Right cardiac atrium (tissue), 5 donors: ENCODE measurements at regions not wholly inside any gene's neighbourhood (a gene's known extent, or its start where the extent isn't known, plus 50 kb on each side); places are given as distances from the start of the nearest gene placed in this dataset.

ENCODE experiments used
- ATAC-seq, 2 donors: fragments of 200-7000 bp; cut with Tn5 transposase; one replicate each; pipeline versions ENCODE4 v1.8.0 to v1.9.1; 2020; ENCODE audit warnings: moderate library complexity in 2 of 2, mild to moderate bottlenecking in 1 of 2
- DNase-seq, 3 donors: peaks; one replicate each; pipeline ENCODE4 v3.0.0-alpha.2; 2020
- H3K27ac ChIP-seq: one replicate; pipeline ENCODE4 v1.5.1; 2013; ENCODE audit warnings: mild to moderate bottlenecking, low read length, control low read depth, moderate library complexity
- H3K27me3 ChIP-seq: one replicate; pipeline ENCODE4 v1.6.1; 2013; ENCODE audit not compliant: control insufficient read depth, insufficient read depth
- H3K4me1 ChIP-seq: one replicate; pipeline ENCODE4 v1.6.1; 2013; ENCODE audit warnings: low read length; ENCODE audit not compliant: control insufficient read depth, insufficient read depth
- H3K4me3 ChIP-seq: one replicate; pipeline ENCODE4 v1.5.1; 2013; ENCODE audit warnings: low read length, control low read depth
- H3K9me3 ChIP-seq: one replicate; pipeline ENCODE4 v1.6.1; 2013; ENCODE audit warnings: low read length; ENCODE audit not compliant: control insufficient read depth
- WGBS: extraction: QIAGEN DNeasy Blood & Tissue Kit; methylation state at CpG from one replicate; pipeline ENCODE4 v1.1.7; 2013; 5-methylcytosine and 5-hydroxymethylcytosine counted together
- intact Hi-C, 4 donors: fragments of 100-400 bp; cut with DNase I; formaldehyde crosslinking; loops; one replicate each; pipeline versions ENCODE4 v1.11.0 to v1.14.0; 2022 to 2023
- donor health status: healthy with polysubstance abuse.
- donor health status: DM: no; HTN: yes; CAD: no.
- donor health status: DM: no; HTN: no; CAD: no.
- donor health status: DM: no; HTN: yes; CAD: no; lungs with severe emphysema.
- donor health status: DM: yes; HTN: yes; CAD: no.

- Histone ChIP-seq H3K9me3 (no peaks in the 10 kb centered on the region), H3K27me3 (no peaks in the 10 kb centered on the region), H3K4me1 (no peaks in the 10 kb centered on the region), H3K4me3 (no peak overlapping the region), H3K27ac (no peak overlapping the region)
- ATAC-seq, result no peak
- 69% methylated on average over 4 of the region's 4 CpGs for WGBS
- intact Hi-C loops, result no loop called here
- no peak for DNase-seq
These were observed 199.9 kb upstream of the DPP6 start for GRCh38 chr7:153852261-153852660.

DNA sequence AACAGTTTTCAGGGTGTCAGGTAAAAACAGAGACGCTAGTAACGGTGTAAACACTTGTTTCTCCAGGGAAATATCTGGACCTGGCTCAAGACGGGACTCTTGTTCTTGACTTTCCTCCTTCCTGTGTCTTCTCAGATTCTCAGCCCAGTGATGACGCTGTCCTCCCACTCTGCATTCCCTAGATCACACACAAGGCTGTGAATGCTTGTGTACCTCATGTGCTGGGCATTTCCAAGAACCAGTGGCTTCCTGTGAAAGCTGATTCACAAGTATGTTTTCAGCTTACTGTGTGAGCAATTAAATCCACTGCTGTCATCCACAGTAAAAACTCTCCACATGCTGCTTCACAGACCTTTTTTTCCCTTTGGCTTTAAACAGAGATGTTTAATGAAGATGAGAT, 193.8 kb upstream of the DPP6 start:
- intact Hi-C loops, result no loop called here
- Histone ChIP-seq H3K9me3 (no peaks in the 10 kb centered on the region), H3K27me3 (no peaks in the 10 kb centered on the region), H3K27ac (no peak overlapping the region), H3K4me3 (no peak overlapping the region), H3K4me1 (no peaks in the 10 kb centered on the region)
- ATAC-seq (no peak), DNase-seq (no peak)
- 48% methylated on average over 4 of the region's 4 CpGs for WGBS

DNA sequence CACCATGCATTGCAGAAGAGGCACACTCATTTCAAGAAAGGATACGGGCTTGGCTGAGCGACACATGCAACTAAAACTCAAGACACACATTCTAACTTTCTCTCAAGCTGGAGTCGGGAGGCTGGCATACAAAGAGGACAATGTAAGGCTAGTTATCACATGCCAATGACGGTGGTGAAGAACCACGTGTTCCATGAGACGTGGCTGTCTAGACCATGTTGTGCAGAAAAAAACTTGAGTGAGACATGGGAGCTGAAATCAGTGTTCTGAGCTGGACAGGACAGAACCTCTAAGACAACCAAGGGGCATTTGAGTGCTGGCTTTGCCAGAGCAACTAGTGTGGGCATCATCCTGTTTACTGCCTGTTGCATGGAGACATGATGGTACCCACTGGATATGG, 193.0 kb upstream of the DPP6 start:
- no peak overlapping the region for H3K27ac ChIP-seq
- H3K4me3 ChIP-seq, result no peak overlapping the region
- no peaks in the 10 kb centered on the region for H3K4me1 ChIP-seq
- H3K27me3 ChIP-seq, result no peaks in the 10 kb centered on the region
- WGBS, result 91% methylated on average over 6 of the region's 6 CpGs
- no peaks in the 10 kb centered on the region for H3K9me3 ChIP-seq
- DNase-seq (no peak), ATAC-seq (no peak)
- intact Hi-C loops, result no loop called here

DNA sequence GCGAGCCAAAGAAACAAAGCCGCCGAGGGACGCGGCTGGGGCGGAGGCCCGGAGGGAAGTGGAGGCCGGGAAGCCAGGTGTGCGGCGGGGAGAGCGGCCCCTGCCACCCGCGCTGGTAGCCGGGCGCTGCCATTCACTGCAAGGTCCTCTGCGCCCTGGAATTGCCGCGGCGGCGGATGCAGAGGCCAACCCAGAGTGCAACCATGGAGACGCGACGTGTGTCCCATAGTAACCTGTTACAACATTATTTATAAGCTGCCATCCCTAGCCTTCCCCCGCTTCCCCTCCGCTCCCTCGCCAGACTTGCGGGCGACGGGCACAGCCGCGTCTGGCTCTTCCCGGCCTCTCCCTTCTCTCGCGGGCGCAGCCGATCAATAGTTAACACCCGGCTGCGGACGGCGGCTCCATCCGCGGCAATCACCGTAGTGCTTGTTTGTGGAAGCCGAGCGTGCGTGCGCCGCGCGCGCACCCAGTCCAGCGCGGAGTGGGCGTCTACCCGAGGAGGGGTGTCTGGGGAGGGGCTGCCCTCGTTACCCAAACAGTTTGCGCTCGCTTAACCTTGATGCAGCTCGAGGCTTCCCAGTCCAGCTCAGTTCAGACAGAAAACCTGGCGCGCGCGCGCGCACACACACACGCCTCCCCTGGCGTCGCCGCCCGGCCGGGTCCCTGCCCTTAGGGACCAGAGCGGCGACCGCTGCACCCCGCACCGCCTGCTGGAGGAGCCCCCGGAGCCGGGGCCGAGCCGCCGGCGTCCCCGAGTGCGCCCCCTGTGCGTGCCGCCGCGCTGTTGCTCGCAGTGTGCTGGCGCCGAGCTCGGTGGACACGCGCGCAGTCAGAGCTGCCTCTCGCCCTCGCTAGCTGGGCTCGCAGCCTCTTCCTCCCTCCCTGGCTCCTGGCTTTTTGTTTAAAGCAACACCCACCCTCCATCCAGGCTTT, 165.4 kb upstream of the DPP6 start:
- intact Hi-C loops, result no loop called here
- DNase-seq, result peak; percentile 7 to 51 (median 37)
- H3K9me3 ChIP-seq, result no peaks in the 10 kb centered on the region
- H3K27me3 ChIP-seq, result peaks cover 5% of the 10 kb centered on the region
- no peak for ATAC-seq
- H3K27ac ChIP-seq, result no peak overlapping the region
- WGBS, result 1% methylated on average over 98 of the region's 98 CpGs
- no peaks in the 10 kb centered on the region for H3K4me1 ChIP-seq
- no peak overlapping the region for H3K4me3 ChIP-seq

- ATAC-seq (peak in 1 of 2 donors; percentile 31), DNase-seq (peak in 1 of 3 donors; percentile 42)
- intact Hi-C loops, result no loop called here
- peaks cover 5% of the 10 kb centered on the region for H3K27me3 ChIP-seq
- no peak overlapping the region for H3K4me3 ChIP-seq
- 1% methylated on average over 82 of the region's 82 CpGs for WGBS
- H3K27ac ChIP-seq, result no peak overlapping the region
- H3K9me3 ChIP-seq, result no peaks in the 10 kb centered on the region
- H3K4me1 ChIP-seq, result no peaks in the 10 kb centered on the region
These were observed 164.2 kb upstream of the DPP6 start for GRCh38 chr7:153887749-153888569.

GRCh38 chr7:153891990-153892389, 160.2 kb upstream of the DPP6 start:
- Histone ChIP-seq H3K27ac (no peak overlapping the region), H3K4me1 (no peaks in the 10 kb centered on the region), H3K27me3 (peaks cover 5% of the 10 kb centered on the region), H3K9me3 (no peaks in the 10 kb centered on the region), H3K4me3 (no peak overlapping the region)
- WGBS, result 81% methylated on average over 6 of the region's 6 CpGs
- no peak for ATAC-seq
- DNase-seq, result no peak
- intact Hi-C loops, result no loop called here

- ATAC-seq (no peak), DNase-seq (no peak)
- intact Hi-C loops, result no loop called here
- Histone ChIP-seq H3K4me1 (no peaks in the 10 kb centered on the region), H3K4me3 (no peak overlapping the region), H3K9me3 (no peaks in the 10 kb centered on the region), H3K27ac (no peak overlapping the region), H3K27me3 (no peaks in the 10 kb centered on the region)
- WGBS, result 67% methylated on average over 3 of the region's 3 CpGs
These were observed 149.3 kb upstream of the DPP6 start for GRCh38 chr7:153902862-153903261.

- Histone ChIP-seq H3K27me3 (no peaks in the 10 kb centered on the region), H3K4me3 (no peak overlapping the region), H3K4me1 (no peaks in the 10 kb centered on the region), H3K9me3 (no peaks in the 10 kb centered on the region), H3K27ac (no peak overlapping the region)
- intact Hi-C loops, result no loop called here
- ATAC-seq (no peak), DNase-seq (no peak)
- WGBS, result 51% methylated on average over 4 of the region's 4 CpGs
These were observed 140.0 kb upstream of the DPP6 start for GRCh38 chr7:153912211-153912610.

GRCh38 chr7:153920126-153920525, 132.1 kb upstream of the DPP6 start:
- H3K27ac ChIP-seq, result no peak overlapping the region
- 62% methylated on average over 5 of the region's 5 CpGs for WGBS
- DNase-seq, result no peak
- no peak overlapping the region for H3K4me3 ChIP-seq
- no peaks in the 10 kb centered on the region for H3K27me3 ChIP-seq
- no peaks in the 10 kb centered on the region for H3K9me3 ChIP-seq
- no peak for ATAC-seq
- intact Hi-C loops, result no loop called here
- no peaks in the 10 kb centered on the region for H3K4me1 ChIP-seq

GRCh38 chr7:153920897-153921296, 131.3 kb upstream of the DPP6 start:
- intact Hi-C loops, result no loop called here
- no peak overlapping the region for H3K4me3 ChIP-seq
- ATAC-seq, result no peak
- no peak overlapping the region for H3K27ac ChIP-seq
- no peak for DNase-seq
- H3K4me1 ChIP-seq, result no peaks in the 10 kb centered on the region
- H3K9me3 ChIP-seq, result no peaks in the 10 kb centered on the region
- WGBS, result 65% methylated on average over 5 of the region's 5 CpGs
- no peaks in the 10 kb centered on the region for H3K27me3 ChIP-seq

DNA sequence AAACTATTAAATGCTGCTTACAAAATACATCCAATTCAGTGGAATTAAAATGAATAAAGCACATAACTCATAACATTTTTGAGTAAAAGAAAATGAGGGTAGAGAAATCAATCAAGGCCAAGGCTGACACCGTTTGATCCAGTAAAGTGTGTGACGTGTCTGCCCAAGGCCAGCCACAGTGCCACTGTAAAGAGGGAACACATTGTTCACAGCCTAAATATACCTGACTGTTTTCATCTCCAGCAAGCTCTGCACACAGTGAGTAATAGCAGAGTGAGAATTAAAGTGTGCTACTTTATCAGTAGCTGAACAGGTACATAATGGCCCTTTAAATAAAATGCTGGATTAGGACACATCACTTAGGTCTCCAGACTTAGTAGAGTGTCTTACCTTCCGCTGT, 130.8 kb upstream of the DPP6 start:
- DNase-seq (no peak), ATAC-seq (no peak)
- Histone ChIP-seq H3K27ac (no peak overlapping the region), H3K4me3 (no peak overlapping the region), H3K9me3 (no peaks in the 10 kb centered on the region), H3K27me3 (no peaks in the 10 kb centered on the region), H3K4me1 (no peaks in the 10 kb centered on the region)
- WGBS, result 77% methylated on average over 3 of the region's 3 CpGs
- intact Hi-C loops, result no loop called here
